ENCODE measurements at regions not wholly inside any gene's neighbourhood (a gene's known extent, or its start where the extent isn't known, plus 50 kb on each side); places are given as distances from the start of the nearest gene placed in this dataset.

GRCh38 chr12:118637767-118638370 is 261.5 kb downstream of the SUDS3 start:
- no peak overlapping the region for H3K4me2 ChIP-seq (ENCODE audit: insufficient read depth in 1 of 2, low read depth in 2 of 2, low read length in 2 of 2)
- H3K23me2 ChIP-seq (ENCODE audit: low read depth, low read length), result no peaks in the 10 kb centered on the region
- no peak overlapping the region for H2BK12ac ChIP-seq (ENCODE audit: low read depth, low read length)
- H3K9me3 ChIP-seq (ENCODE audit: insufficient read depth in 2 of 2, low read depth in 1 of 2, low read length in 1 of 2), result no peaks in the 10 kb centered on the region
- no peak overlapping the region for H2AK5ac ChIP-seq (ENCODE audit: low read depth, low read length)
- no peak for FAIRE-seq
- no peak overlapping the region for H2BK5ac ChIP-seq (ENCODE audit: low read depth, low read length)
- no peaks in the 10 kb centered on the region for H4K20me1 ChIP-seq (replicated peaks in 1 of 2; ENCODE audit: control insufficient read depth in 1 of 2, insufficient read depth in 2 of 2, low read length in 2 of 2)
- no peak overlapping the region for H3K4me3 ChIP-seq (ENCODE audit: extremely low read depth in 1 of 4, insufficient read depth in 2 of 4, low read depth in 3 of 4, low read length in 4 of 4)
- H3K56ac ChIP-seq (replicated peaks; ENCODE audit: insufficient read length, low read depth, low read length), result no peak overlapping the region
- H4K91ac ChIP-seq (replicated peaks; ENCODE audit: insufficient read length, low read length), result no peak overlapping the region
- CTCF ChIA-PET (ENCODE audit: partially characterized antibody), result interaction anchor here (1.4 kb wide), 1 partner anchor 1005 kb away, joined by 3 read pairs; no protein-coding TSS in a partner anchor
- no peaks in the 10 kb centered on the region for H3K36me3 ChIP-seq (ENCODE audit: control insufficient read depth in 2 of 4, insufficient read depth in 4 of 4, low read length in 3 of 4)
- H2BK20ac ChIP-seq (ENCODE audit: low read length), result no peak overlapping the region
- no peak overlapping the region for H3K14ac ChIP-seq (ENCODE audit: insufficient read length)
- DNase-seq (ENCODE audit: low read depth in 1 of 2, low spot score in 2 of 2), result no peak
- no peak overlapping the region for H3K9ac ChIP-seq (replicated peaks in 1 of 4; ENCODE audit: extremely low read depth in 1 of 4, low read depth in 3 of 4, low read length in 3 of 4)
- no peak overlapping the region for H3K4ac ChIP-seq (replicated peaks; ENCODE audit: insufficient read length, low read depth, low read length)
- H3K79me1 ChIP-seq (ENCODE audit: low read depth, low read length), result no peaks in the 10 kb centered on the region
- H3K18ac ChIP-seq (ENCODE audit: extremely low read depth, low read length), result no peak overlapping the region
- no peak overlapping the region for H4K8ac ChIP-seq (ENCODE audit: extremely low read depth, insufficient read depth, low read length)
- no peak overlapping the region for H2BK15ac ChIP-seq (ENCODE audit: low read length)
- H3K27ac ChIP-seq (ENCODE audit: low read depth, low read length), result no peak overlapping the region
- TF ChIP-seq RAD21 (IDR thresholded peaks at IDR 0.05 in 1 of 2, conservative IDR thresholded peaks at IDR 0.05 in 1 of 2; ENCODE audit: low read depth in 2 of 2, low read length in 2 of 2) (no peak), RBBP5 (IDR thresholded peaks at IDR 0.05; ENCODE audit: borderline replicate concordance, low read depth, low read length) (no peak)
- POLR2A ChIA-PET (ENCODE audit: partially characterized antibody), result no interaction called here
- no peak overlapping the region for H2BK120ac ChIP-seq (replicated peaks; ENCODE audit: low read depth, low read length)
- no peaks in the 10 kb centered on the region for H3K79me2 ChIP-seq (ENCODE audit: control insufficient read depth in 1 of 2, insufficient read depth in 2 of 2, low read length in 2 of 2)
- H3K27me3 ChIP-seq (replicated peaks in 1 of 4; ENCODE audit: control insufficient read depth in 3 of 4, extremely low read depth in 1 of 4, insufficient read depth in 3 of 4, low read length in 3 of 4), result no peaks in the 10 kb centered on the region
- peak overlapping the region; percentile 85; the same call in 1 of the 2 replicates for H2AFZ ChIP-seq (ENCODE audit: low read length)
- 81% methylated on average over 7 of the region's 7 CpGs; no CpG with 5 or more reads in 1 of the 2 experiments for WGBS, 2 experiments (ENCODE audit: extremely low coverage in 1 of 2, insufficient coverage in 1 of 2, insufficient read length in 1 of 2, insufficient replicate concordance in 2 of 2, low coverage in 1 of 2, low lambda C conversion rate in 2 of 2, missing lambda C conversion rate in 1 of 2)
- no peak overlapping the region for H3K23ac ChIP-seq (ENCODE audit: insufficient read length)
- H4K5ac ChIP-seq (ENCODE audit: insufficient read length, low read depth, low read length), result no peak overlapping the region
- no peaks in the 10 kb centered on the region; a peak in 1 of 7 replicates for H3K4me1 ChIP-seq (replicated peaks in 1 of 4; ENCODE audit: control insufficient read depth in 3 of 4, insufficient read depth in 4 of 4, low read length in 3 of 4)
